ENCODE measurements at regions not wholly inside any gene's neighbourhood (a gene's known extent, or its start where the extent isn't known, plus 50 kb on each side); places are given as distances from the start of the nearest gene placed in this dataset.
A peak's percentile ranks its signal among the peaks of the same experiment; 100 is the strongest.

DNA sequence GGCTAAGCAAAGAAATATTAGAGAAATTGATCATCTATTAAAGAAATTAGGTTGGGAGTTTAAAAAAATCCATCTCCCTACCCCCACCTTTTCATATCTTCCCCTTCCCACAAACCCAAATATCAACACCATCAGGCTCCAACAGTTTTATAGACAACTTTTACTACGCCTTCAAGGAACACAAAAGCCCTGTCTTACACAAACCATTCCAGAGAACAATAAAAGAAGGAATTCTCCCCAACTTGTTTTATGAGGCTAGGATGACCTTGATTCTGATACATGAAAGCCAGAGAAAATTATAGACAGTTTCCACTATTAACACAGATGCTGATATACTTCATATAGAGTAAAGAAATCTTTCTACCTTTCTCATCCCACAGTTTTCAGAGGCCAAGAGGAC is 211.6 kb downstream of the OSR1 start:
- H2BK120ac ChIP-seq (ENCODE audit: low read depth, low read length) = no peak overlapping the region
- H3K23ac ChIP-seq (ENCODE audit: low read depth, low read length) = no peak overlapping the region
- POLR2A ChIA-PET (ENCODE audit: unreplicated experiment) = no interaction called here
- H3K4me3 ChIP-seq (ENCODE audit: insufficient read depth, low read depth, low read length) = no peak overlapping the region
- ATAC-seq (ENCODE audit: low read depth) (no peak), DNase-seq (no peak)
- H4K5ac ChIP-seq (ENCODE audit: low read depth, low read length) = no peak overlapping the region
- no peak overlapping the region for H2AK9ac ChIP-seq (replicated peaks; ENCODE audit: low read depth, low read length, poor library complexity)
- H3K18ac ChIP-seq (ENCODE audit: low read depth, low read length) = no peak overlapping the region
- no peaks in the 10 kb centered on the region for H3K79me1 ChIP-seq (ENCODE audit: low read depth in 1 of 2, low read length in 2 of 2)
- H2AK5ac ChIP-seq (ENCODE audit: low read depth, low read length) = no peak overlapping the region
- no peak for TF ChIP-seq MAZ (IDR thresholded peaks at IDR 0.05; ENCODE audit: borderline replicate concordance, low read depth, low read length)
- TF ChIP-seq, protein P1, sequence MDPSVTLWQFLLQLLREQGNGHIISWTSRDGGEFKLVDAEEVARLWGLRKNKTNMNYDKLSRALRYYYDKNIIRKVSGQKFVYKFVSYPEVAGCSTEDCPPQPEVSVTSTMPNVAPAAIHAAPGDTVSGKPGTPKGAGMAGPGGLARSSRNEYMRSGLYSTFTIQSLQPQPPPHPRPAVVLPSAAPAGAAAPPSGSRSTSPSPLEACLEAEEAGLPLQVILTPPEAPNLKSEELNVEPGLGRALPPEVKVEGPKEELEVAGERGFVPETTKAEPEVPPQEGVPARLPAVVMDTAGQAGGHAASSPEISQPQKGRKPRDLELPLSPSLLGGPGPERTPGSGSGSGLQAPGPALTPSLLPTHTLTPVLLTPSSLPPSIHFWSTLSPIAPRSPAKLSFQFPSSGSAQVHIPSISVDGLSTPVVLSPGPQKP (IDR thresholded peaks at IDR 0.05; ENCODE audit: borderline replicate concordance, low read depth, low read length) = no peak
- TF ChIP-seq CEBPB (IDR thresholded peaks at IDR 0.05; ENCODE audit: low read depth, low read length) = no peak
- TF ChIP-seq NFE2L2 (IDR thresholded peaks at IDR 0.05; ENCODE audit: low read depth, low read length) = no peak
- TF ChIP-seq BHLHE40 (IDR thresholded peaks at IDR 0.05; ENCODE audit: low read depth, low read length) = no peak
- no peak for TF ChIP-seq MXI1 (IDR thresholded peaks at IDR 0.05; ENCODE audit: borderline replicate concordance, low read depth, low read length)
- TF ChIP-seq CTCF (conservative IDR thresholded peaks at IDR 0.05; ENCODE audit: low read depth, low read length) = no peak
- no peak for TF ChIP-seq FOS (IDR thresholded peaks at IDR 0.05; ENCODE audit: low read depth, low read length)
- TF ChIP-seq, protein P2, sequence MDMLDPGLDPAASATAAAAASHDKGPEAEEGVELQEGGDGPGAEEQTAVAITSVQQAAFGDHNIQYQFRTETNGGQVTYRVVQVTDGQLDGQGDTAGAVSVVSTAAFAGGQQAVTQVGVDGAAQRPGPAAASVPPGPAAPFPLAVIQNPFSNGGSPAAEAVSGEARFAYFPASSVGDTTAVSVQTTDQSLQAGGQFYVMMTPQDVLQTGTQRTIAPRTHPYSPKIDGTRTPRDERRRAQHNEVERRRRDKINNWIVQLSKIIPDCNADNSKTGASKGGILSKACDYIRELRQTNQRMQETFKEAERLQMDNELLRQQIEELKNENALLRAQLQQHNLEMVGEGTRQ (IDR thresholded peaks at IDR 0.05; ENCODE audit: low read depth, low read length) = no peak
- no peak for TF ChIP-seq CHD1 (IDR thresholded peaks at IDR 0.05; ENCODE audit: low read depth, low read length)
- TF ChIP-seq RAD21 (IDR thresholded peaks at IDR 0.05; ENCODE audit: low read length) = no peak
- no peak for TF ChIP-seq RCOR1 (IDR thresholded peaks at IDR 0.05; ENCODE audit: insufficient replicate concordance, low read length)
- TF ChIP-seq RFX5 (IDR thresholded peaks at IDR 0.05; ENCODE audit: low read depth, low read length) = no peak
- no peak for TF ChIP-seq MAFK (IDR thresholded peaks at IDR 0.05; ENCODE audit: low read depth, low read length)
- intact Hi-C loops (cut with micrococcal nuclease) = no loop called here
- H2BK20ac ChIP-seq (ENCODE audit: low read depth, low read length) = no peak overlapping the region
- CTCF ChIA-PET = no interaction called here
- H3K9me1 ChIP-seq (ENCODE audit: insufficient read depth, low read length) = no peaks in the 10 kb centered on the region; the same call in 1 of the 2 replicates
- H3K27me3 ChIP-seq (ENCODE audit: control insufficient read depth, insufficient read depth, low read length) = no peaks in the 10 kb centered on the region
- H3K27ac ChIP-seq (ENCODE audit: insufficient read depth, low read length) = no peak overlapping the region
- H2BK5ac ChIP-seq (ENCODE audit: low read depth, low read length, poor library complexity, severe bottlenecking) = no peak overlapping the region
- no peak overlapping the region for H2BK15ac ChIP-seq (ENCODE audit: low read depth, low read length)
- H2AFZ ChIP-seq (replicated peaks; ENCODE audit: low read length, poor library complexity) = no peak overlapping the region
- 0 out of 4 replicates have a peak overlapping the region, but pooled peaks of 1 of the 2 experiments have one; percentile 9 for H4K8ac ChIP-seq (ENCODE audit: low read depth in 2 of 2, low read length in 2 of 2)
- peaks cover 2% of the 10 kb centered on the region for H3K4me1 ChIP-seq (ENCODE audit: control insufficient read depth, insufficient read depth, low read length)
- H3K36me3 ChIP-seq (ENCODE audit: control insufficient read depth, insufficient read depth, low read length) = no peaks in the 10 kb centered on the region
- H3K56ac ChIP-seq (ENCODE audit: extremely low read depth, insufficient read depth, low read length) = no peak overlapping the region
- peaks cover 11% of the 10 kb centered on the region for H3K9me3 ChIP-seq (ENCODE audit: control insufficient read depth, insufficient read depth, low read length)
- H3K9ac ChIP-seq (ENCODE audit: low read depth, low read length) = no peak overlapping the region
- WGBS, 2 experiments (ENCODE audit: extremely low coverage in 2 of 2, insufficient read length in 1 of 2) = no CpG with 5 or more reads among the region's 1 CpG
- dilution Hi-C loops (cut with HindIII; ENCODE audit: low sequenced_read_pairs, unreplicated experiment) = no loop called here
- H3K4ac ChIP-seq (ENCODE audit: low read depth, low read length) = no peak overlapping the region
- no peak overlapping the region for H3K4me2 ChIP-seq (ENCODE audit: low read depth, low read length)
- in situ Hi-C loops (cut with MboI; ENCODE audit: low sequenced_read_pairs) = no loop called here
- BruUV-seq (replicated peaks) = no TSS peak
- H4K91ac ChIP-seq (ENCODE audit: insufficient read depth, low read depth, low read length) = no peak overlapping the region
- no peak overlapping the region for H3K14ac ChIP-seq (replicated peaks; ENCODE audit: low read depth, low read length)
- H4K20me1 ChIP-seq (ENCODE audit: insufficient read depth, low read length) = no peaks in the 10 kb centered on the region

Data from IMR-90 (cell line).